ENCODE measurements at regions not wholly inside any gene's neighbourhood (a gene's known extent, or its start where the extent isn't known, plus 50 kb on each side); places are given as distances from the start of the nearest gene placed in this dataset.

DNA sequence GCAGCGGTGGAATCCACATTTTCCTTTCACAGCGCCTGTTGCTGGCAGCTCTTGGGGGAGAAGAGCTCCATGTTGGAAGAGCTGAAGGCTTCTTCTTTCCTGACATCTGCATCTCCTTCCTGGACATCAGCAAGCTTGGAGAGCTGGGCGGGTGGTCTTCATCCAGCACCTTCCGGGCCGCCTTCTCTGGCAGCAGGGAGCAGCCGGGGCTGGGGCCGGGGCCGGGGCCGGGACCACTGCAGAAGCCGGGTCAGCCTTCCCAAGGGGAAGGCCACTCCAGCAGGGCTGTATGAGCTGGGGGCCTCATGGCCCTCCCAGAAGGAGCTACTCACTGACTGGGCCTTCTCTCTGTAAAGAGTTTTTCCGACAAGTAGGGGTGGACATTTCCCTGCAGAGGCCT lies 787.5 kb downstream of the TLE4 start:
- TF ChIP-seq MYC (IDR thresholded peaks at IDR 0.05; ENCODE audit: low read depth, low read length) (no peak), MYC (CRISPR knock-in tag; IDR thresholded peaks at IDR 0.05; ENCODE audit: borderline replicate concordance, low read depth) (no peak), POLR2AphosphoS5 (IDR thresholded peaks at IDR 0.05; ENCODE audit: control insufficient read depth, insufficient read depth, low read depth, low read length) (no peak), RAD21 (CRISPR knock-in tag; conservative IDR thresholded peaks at IDR 0.05 in 1 of 2, IDR thresholded peaks at IDR 0.05 in 1 of 2) (no peak), CHCHD3 (CRISPR knock-in tag; IDR thresholded peaks at IDR 0.05) (no peak), POU5F1 (IDR thresholded peaks at IDR 0.05; ENCODE audit: borderline replicate concordance, low read depth, low read length, partially characterized antibody) (no peak), SMARCB1 (IDR thresholded peaks at IDR 0.05; ENCODE audit: insufficient read length, low read depth) (no peak), ZNF121 (CRISPR knock-in tag; conservative IDR thresholded peaks at IDR 0.05) (no peak), CHD4 (IDR thresholded peaks at IDR 0.05; ENCODE audit: insufficient read depth, insufficient replicate concordance, low read depth, low read length, poor library complexity, severe bottlenecking) (no peak)
- TF ChIP-seq, protein P1, sequence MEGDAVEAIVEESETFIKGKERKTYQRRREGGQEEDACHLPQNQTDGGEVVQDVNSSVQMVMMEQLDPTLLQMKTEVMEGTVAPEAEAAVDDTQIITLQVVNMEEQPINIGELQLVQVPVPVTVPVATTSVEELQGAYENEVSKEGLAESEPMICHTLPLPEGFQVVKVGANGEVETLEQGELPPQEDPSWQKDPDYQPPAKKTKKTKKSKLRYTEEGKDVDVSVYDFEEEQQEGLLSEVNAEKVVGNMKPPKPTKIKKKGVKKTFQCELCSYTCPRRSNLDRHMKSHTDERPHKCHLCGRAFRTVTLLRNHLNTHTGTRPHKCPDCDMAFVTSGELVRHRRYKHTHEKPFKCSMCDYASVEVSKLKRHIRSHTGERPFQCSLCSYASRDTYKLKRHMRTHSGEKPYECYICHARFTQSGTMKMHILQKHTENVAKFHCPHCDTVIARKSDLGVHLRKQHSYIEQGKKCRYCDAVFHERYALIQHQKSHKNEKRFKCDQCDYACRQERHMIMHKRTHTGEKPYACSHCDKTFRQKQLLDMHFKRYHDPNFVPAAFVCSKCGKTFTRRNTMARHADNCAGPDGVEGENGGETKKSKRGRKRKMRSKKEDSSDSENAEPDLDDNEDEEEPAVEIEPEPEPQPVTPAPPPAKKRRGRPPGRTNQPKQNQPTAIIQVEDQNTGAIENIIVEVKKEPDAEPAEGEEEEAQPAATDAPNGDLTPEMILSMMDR (IDR thresholded peaks at IDR 0.05 in 2 of 3, conservative IDR thresholded peaks at IDR 0.05 in 1 of 3; ENCODE audit: insufficient read depth in 2 of 3, low read depth in 1 of 3, low read length in 3 of 3), result no peak
